OCI-LY3 (cell line): ENCODE measurements at regions not wholly inside any gene's neighbourhood (a gene's known extent, or its start where the extent isn't known, plus 50 kb on each side); places are given as distances from the start of the nearest gene placed in this dataset.

Source experiments
- CTCF ChIP-seq: fragments of 200-600, 300-600 bp; sonication (generic); IDR thresholded peaks from 2 replicates; pipeline ENCODE4 v1.5.1; 2014; ENCODE audit warnings: antibody characterized with exemption, low read length, low read depth
- EZH2phosphoT487 ChIP-seq: fragments of 200-600 bp; shearing (Covaris generic); IDR thresholded peaks from 2 replicates; pipeline ENCODE4 v1.6.1; 2018; ENCODE audit warnings: antibody characterized with exemption, mixed run types, low read depth

- TF ChIP-seq CTCF = no peak
- TF ChIP-seq EZH2phosphoT487 = no peak
Measured at GRCh38 chr12:17344649-17345048, 738.7 kb upstream of the LMO3 start.
